Stomach (tissue), 8 donors: ENCODE measurements at regions not wholly inside any gene's neighbourhood (a gene's known extent, or its start where the extent isn't known, plus 50 kb on each side); places are given as distances from the start of the nearest gene placed in this dataset.

Experiments used
- DNase-seq, 2 donors: peaks; one replicate each; pipeline versions ENCODE4 v3.0.0 to v3.0.0-alpha.2; 2013 to 2019
- H3K27ac ChIP-seq, 5 donors: fragments of 200-600 bp in 4 of 5; sonication (generic) in 4 of 5; one replicate each; pipeline ENCODE4 v1.5.1; 2013 to 2019; ENCODE audit warnings: mild to moderate bottlenecking in 1 of 5, moderate library complexity in 1 of 5
- H3K27me3 ChIP-seq, 3 donors: fragments of 200-600 bp; sonication (generic); one replicate each; pipeline ENCODE4 v1.5.1; 2017 to 2019; ENCODE audit warnings: mixed run types in 1 of 3
- H3K36me3 ChIP-seq, 4 donors: fragments of 200-600 bp; sonication (generic); 1 replicate in 3 of 4; 2 replicates in 1 of 4; pipeline ENCODE4 v1.5.1; 2016 to 2019
- H3K4me1 ChIP-seq, 4 donors: fragments of 200-600 bp; sonication (generic); one replicate each; pipeline ENCODE4 v1.5.1; 2016 to 2019
- H3K4me3 ChIP-seq, 4 donors: fragments of 200-600 bp; sonication (generic) in 3 of 4; one replicate each; pipeline ENCODE4 v1.5.1; 2016 to 2019; ENCODE audit warnings: mild to moderate bottlenecking in 1 of 4
- H3K9me3 ChIP-seq, 4 donors: fragments of 200-600 bp; sonication (generic); one replicate each; pipeline ENCODE4 v1.5.1; 2016 to 2019
- EP300 ChIP-seq: sonication (generic); formaldehyde crosslinking; IDR thresholded peaks from one replicate; pipeline ENCODE4 v1.6.1; 2017; ENCODE audit warnings: antibody characterized with exemption
- POLR2A ChIP-seq, 4 donors: fragments of 450-650 bp; IDR thresholded peaks; one replicate each; pipeline ENCODE4 v1.6.1; 2016; ENCODE audit warnings: antibody characterized with exemption in 4 of 4, control low read depth in 2 of 4, mild to moderate bottlenecking in 1 of 4, moderate library complexity in 1 of 4
- POLR2AphosphoS5 ChIP-seq, 3 donors: sonication (generic); formaldehyde crosslinking; IDR thresholded peaks; one replicate each; pipeline ENCODE4 v1.6.1; 2016; ENCODE audit warnings: antibody characterized with exemption in 3 of 3
- WGBS, 5 donors: extraction: QIAGEN DNeasy Blood & Tissue Kit in 3 of 5; methylation state at CpG; one replicate each; pipeline versions ENCODE4 v1.1.5 to v1.1.7; 2013 to 2018; 5-methylcytosine and 5-hydroxymethylcytosine counted together
- intact Hi-C: fragments of 100-400 bp; cut with DNase I; formaldehyde crosslinking; loops from one replicate; pipeline ENCODE4 v1.15.1; 2023; ENCODE audit warnings: low total_unique reads
- TF ChIP-seq, protein P1 (sequence below), 7 experiments: fragments of 450-650 bp in 4 of 7; fragments of 200-600 bp in 3 of 7; sonication (generic) in 3 of 7; IDR thresholded peaks; one replicate each; pipeline ENCODE4 v1.5.1; 2016 to 2019; ENCODE audit warnings: antibody characterized with exemption in 7 of 7, control low read depth in 2 of 7, mild to moderate bottlenecking in 1 of 7
- donor health status: healthy with polysubstance abuse.
- donor health status: Bipolar disorder and iron deficiency.
- donor health status: healthy.

DNA sequence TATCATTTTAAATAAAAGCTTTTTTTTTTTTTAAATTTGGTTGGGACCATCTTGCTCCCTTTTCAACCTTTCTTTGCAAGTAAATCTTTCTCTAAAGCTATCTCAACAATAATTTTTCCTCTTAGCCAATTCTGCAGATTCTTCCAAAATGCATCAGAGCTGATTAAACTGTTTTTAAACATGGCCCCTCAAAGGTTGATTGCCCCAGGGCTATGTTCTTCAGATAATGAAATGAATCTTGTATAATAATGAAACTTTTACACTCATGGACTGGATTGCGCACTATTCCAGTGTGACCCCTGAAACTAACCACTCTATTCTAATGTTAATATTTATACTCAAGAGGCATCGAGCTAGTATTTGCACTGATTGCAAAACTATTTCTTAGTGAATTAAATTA lies 222.8 kb upstream of the PRDM9 start:
- Histone ChIP-seq H3K4me1 (no peaks in the 10 kb centered on the region), H3K36me3 (no peaks in the 10 kb centered on the region), H3K4me3 (no peak overlapping the region), H3K9me3 (no peaks in the 10 kb centered on the region), H3K27me3 (no peaks in the 10 kb centered on the region), H3K27ac (no peak overlapping the region)
- no peak for DNase-seq
- intact Hi-C loops: no loop called here
- no peak for TF ChIP-seq POLR2AphosphoS5 (IDR thresholded peaks at IDR 0.05)
- TF ChIP-seq EP300: no peak
- TF ChIP-seq, protein P1, sequence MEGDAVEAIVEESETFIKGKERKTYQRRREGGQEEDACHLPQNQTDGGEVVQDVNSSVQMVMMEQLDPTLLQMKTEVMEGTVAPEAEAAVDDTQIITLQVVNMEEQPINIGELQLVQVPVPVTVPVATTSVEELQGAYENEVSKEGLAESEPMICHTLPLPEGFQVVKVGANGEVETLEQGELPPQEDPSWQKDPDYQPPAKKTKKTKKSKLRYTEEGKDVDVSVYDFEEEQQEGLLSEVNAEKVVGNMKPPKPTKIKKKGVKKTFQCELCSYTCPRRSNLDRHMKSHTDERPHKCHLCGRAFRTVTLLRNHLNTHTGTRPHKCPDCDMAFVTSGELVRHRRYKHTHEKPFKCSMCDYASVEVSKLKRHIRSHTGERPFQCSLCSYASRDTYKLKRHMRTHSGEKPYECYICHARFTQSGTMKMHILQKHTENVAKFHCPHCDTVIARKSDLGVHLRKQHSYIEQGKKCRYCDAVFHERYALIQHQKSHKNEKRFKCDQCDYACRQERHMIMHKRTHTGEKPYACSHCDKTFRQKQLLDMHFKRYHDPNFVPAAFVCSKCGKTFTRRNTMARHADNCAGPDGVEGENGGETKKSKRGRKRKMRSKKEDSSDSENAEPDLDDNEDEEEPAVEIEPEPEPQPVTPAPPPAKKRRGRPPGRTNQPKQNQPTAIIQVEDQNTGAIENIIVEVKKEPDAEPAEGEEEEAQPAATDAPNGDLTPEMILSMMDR (IDR thresholded peaks at IDR 0.05): no peak
- no peak for TF ChIP-seq POLR2A (IDR thresholded peaks at IDR 0.05)
- 58 to 67% (median 65%) methylated on average over 2 of the region's 2 CpGs for WGBS, 5 donors

DNA sequence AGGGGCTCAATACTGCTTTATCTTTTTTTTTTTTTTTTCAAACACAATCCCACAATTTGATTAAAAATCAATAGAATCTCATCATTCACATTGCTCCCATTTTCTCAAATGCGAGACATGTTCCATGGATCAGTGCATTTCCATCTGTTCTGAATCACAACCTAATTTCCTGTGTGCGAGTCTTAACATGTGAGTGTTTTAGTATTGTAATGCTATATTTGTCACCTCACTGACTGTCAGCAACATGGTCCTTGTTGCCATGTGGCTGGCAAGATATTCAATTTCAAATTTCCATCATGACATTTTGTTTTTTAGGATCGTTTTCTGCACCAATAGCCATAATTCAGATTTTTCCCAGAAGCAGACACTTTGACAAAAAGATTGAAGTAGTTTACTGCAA lies 233.2 kb upstream of the PRDM9 start:
- TF ChIP-seq, protein P1 (IDR thresholded peaks at IDR 0.05): no peak
- TF ChIP-seq POLR2A (IDR thresholded peaks at IDR 0.05) (no peak), EP300 (no peak), POLR2AphosphoS5 (IDR thresholded peaks at IDR 0.05) (no peak)
- no peaks in the 10 kb centered on the region for H3K27me3 ChIP-seq
- no peak for DNase-seq
- no peak overlapping the region for H3K4me3 ChIP-seq
- no peaks in the 10 kb centered on the region for H3K36me3 ChIP-seq
- peaks cover 0 to 8% (median 4%) of the 10 kb centered on the region in 4 donors for H3K9me3 ChIP-seq
- no peak overlapping the region for H3K27ac ChIP-seq
- 77 to 86% (median 84%) methylated on average over 3 of the region's 3 CpGs for WGBS, 5 donors
- intact Hi-C loops: no loop called here
- H3K4me1 ChIP-seq: no peaks in the 10 kb centered on the region

DNA sequence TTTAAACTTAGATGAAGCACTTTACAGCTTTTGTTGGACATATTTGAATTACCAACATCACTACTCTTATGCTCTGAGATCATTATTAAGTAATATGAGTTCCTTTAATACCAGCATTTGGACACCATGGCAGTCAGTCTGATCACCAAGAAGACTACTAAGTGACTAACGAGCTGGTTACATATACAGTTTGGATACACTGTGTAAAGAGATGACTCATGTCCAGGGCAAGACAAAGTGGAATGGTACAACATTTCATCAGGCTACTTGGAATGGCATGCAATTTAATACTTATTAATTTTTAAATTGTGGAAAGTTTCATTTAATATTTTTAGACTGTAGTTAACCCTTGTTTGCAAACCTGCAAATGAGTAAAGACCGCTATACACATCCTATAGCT lies 237.4 kb upstream of the PRDM9 start:
- TF ChIP-seq POLR2AphosphoS5 (IDR thresholded peaks at IDR 0.05) (no peak), POLR2A (IDR thresholded peaks at IDR 0.05) (no peak), EP300 (no peak)
- TF ChIP-seq, protein P1 (IDR thresholded peaks at IDR 0.05): no peak
- Histone ChIP-seq H3K4me3 (no peak overlapping the region), H3K36me3 (no peaks in the 10 kb centered on the region), H3K27ac (no peak overlapping the region), H3K27me3 (no peaks in the 10 kb centered on the region), H3K9me3 (no peaks in the 10 kb centered on the region), H3K4me1 (no peaks in the 10 kb centered on the region)
- WGBS, 5 donors: 47 to 79% (median 74%) methylated on average over 2 of the region's 2 CpGs
- no peak for DNase-seq
- intact Hi-C loops: no loop called here

DNA sequence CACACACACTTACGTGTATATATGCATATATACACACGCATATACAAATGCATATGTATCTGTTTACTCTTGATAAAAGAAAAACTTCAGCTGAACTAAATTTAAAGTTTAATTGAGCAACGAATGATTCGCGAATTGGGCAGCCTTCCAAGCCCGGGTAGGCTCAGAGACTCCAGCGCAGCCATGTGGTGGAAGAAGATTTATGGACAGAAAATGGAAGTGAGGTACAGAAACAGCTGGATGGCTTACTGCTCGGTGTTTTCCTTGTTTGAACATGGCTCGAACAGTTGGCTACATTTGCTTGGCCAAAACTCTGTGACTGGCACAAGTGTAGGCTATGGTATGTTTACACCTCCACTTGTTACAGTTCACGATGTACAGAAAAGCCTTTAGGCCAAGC lies 239.3 kb upstream of the PRDM9 start:
- no peaks in the 10 kb centered on the region for H3K27me3 ChIP-seq
- DNase-seq: no peak
- TF ChIP-seq POLR2AphosphoS5 (IDR thresholded peaks at IDR 0.05) (no peak), POLR2A (IDR thresholded peaks at IDR 0.05) (no peak)
- no peaks in the 10 kb centered on the region for H3K36me3 ChIP-seq
- H3K4me1 ChIP-seq: no peaks in the 10 kb centered on the region
- no peak overlapping the region for H3K4me3 ChIP-seq
- no peaks in the 10 kb centered on the region for H3K9me3 ChIP-seq
- no peak overlapping the region for H3K27ac ChIP-seq
- intact Hi-C loops: no loop called here
- WGBS, 5 donors: 65 to 74% (median 71%) methylated on average over 10 of the region's 10 CpGs

DNA sequence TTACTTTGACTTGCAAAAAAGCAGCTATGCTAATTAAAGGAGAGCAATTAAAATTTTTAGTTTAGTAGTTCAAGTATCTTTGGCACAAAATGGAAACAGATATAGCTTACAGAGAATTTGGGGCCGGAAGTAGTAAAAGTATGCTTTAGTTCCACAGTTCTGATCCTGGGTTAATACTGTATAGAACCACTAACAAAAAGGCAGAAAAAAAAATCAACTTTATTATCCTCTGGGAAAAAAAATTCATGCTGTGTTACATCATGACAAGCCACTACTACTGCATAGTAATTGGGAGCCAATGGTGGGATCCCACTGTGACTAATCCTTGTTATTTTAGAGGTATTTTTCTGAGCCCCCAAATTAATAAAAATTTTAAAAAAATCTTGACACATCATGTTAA lies 246.8 kb upstream of the PRDM9 start:
- Histone ChIP-seq H3K27ac (no peak overlapping the region), H3K9me3 (no peaks in the 10 kb centered on the region), H3K36me3 (no peaks in the 10 kb centered on the region), H3K4me1 (no peaks in the 10 kb centered on the region), H3K4me3 (no peak overlapping the region), H3K27me3 (no peaks in the 10 kb centered on the region)
- 70 to 92% (median 84%) methylated on average over 1 of the region's 1 CpG for WGBS, 5 donors
- intact Hi-C loops: no loop called here
- TF ChIP-seq, protein P1 (IDR thresholded peaks at IDR 0.05): no peak
- TF ChIP-seq POLR2A (IDR thresholded peaks at IDR 0.05): no peak
- no peak for TF ChIP-seq POLR2AphosphoS5 (IDR thresholded peaks at IDR 0.05)
- TF ChIP-seq EP300: no peak
- no peak for DNase-seq
